ENCODE measurements at regions not wholly inside any gene's neighbourhood (a gene's known extent, or its start where the extent isn't known, plus 50 kb on each side); places are given as distances from the start of the nearest gene placed in this dataset.

DNA sequence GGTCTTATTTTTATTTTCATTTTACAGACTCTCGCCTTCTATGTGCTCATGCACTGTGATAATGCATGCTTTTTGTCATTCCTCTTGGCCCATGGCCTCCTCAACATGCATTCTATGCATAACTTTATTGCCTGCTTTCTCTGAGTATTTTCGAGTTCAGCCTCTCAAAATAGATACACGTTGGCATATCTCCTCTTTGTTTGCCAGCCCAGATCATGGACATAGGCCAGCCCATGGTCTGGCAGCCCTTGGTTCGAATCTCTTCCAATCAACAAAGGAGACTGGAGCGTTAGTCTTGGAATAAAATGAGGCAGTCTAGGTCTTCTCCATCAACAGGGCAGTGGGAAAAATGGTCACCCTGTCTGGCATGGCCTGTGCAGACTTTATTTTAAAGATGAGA lies 279.5 kb upstream of the ADAMTS16 start:
- DNase-seq: no peak

DNA sequence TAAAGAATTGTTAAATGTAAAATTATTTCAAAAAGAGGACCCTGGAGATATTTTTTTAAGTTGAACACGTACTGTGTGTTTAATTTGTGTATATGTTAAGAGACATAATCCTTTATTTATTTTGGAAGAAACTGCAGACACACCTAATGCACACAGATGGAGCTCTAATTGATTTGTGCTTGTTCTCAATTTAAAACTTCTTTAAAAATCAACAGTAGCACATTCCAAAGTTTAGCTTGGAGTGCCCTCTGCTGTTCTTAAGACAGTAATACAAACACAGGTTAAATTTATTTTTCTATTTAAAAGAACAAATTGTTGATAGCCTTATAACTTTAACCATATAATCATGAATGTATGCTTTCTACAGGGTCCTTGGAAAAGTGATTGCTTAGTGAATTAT lies 277.6 kb upstream of the ADAMTS16 start:
- peak; percentile 63 for DNase-seq

DNA sequence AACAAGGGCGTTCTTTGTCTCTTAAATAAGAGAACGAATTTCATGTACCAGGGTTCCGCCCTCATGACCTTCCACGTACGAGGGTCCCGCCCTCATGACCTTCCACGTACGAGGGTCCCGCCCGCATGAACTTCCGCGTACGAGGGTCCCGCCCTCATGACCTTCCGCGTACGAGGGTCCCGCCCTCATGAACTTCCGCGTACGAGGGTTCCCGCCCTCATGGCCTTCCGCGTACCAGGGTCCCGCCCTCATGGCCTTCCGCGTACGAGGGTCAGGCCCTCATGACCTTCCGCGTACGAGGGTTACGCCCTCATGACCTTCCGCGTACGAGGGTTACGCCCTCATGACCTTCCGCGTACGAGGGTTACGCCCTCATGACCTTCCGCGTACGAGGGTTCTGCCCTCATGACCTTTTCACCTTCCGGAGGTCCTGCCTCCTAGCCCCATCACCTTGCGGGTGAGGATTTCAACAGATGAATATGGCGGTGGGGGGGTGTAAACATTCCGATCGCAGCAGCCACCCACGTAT lies 273.9 kb upstream of the ADAMTS16 start:
- no peak for DNase-seq

GRCh38 chr5:4866817-4867216 lies 273.3 kb upstream of the ADAMTS16 start:
- DNase-seq: no peak

DNA sequence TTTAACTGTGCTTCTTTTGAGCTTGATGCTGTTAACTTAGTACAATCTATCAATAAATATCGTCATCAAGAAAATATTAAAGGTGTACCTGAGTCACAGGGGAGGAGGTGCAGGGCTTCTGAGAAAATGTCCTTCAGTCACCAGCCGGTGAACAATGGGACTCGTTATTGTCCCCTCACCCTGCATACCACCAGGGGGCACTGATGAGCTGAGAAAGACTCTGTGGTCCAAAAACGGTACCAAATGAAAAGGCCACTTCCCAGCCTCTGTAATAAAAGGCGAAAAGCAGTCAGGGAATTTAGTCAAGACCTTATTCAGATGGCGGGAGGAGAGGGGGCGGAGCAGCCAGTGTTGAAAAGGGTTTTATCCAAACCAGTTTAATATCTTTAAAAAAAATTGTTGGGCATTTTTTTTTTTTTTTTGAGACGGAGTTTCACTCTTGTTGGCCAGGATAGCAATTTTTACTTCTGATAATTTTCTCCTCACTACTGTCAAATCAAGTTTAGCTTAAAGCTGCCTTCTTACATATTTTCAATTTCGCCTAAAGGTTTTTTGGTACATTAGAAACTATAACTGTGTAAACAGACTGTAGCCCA lies 271.9 kb upstream of the ADAMTS16 start:
- DNase-seq: peak; percentile 58

- no peak for DNase-seq
Measured at GRCh38 chr5:4873652-4874051, 266.5 kb upstream of the ADAMTS16 start.

- DNase-seq: no peak
Measured at GRCh38 chr5:4874097-4874496, 266.0 kb upstream of the ADAMTS16 start.

DNA sequence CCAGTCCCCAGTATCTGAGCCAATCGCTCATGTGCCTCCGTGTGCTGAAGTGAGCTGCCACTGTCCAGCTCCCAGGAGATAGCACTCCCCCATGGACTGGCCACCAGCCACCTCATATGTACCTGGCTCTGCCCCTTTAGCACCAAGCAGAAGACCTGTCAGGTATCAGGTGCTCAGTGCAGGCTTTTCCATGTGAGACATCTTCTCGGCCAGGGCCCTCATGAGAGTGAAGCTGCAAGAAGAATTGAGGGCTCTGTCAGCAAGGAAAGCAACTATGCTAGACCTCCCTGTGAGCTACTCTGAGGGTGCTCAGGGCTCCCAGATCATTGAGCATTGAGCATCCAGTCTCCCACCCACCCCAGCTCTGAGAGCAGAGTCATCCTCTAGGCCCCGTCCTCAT lies 264.2 kb upstream of the ADAMTS16 start:
- DNase-seq: no peak

DNA sequence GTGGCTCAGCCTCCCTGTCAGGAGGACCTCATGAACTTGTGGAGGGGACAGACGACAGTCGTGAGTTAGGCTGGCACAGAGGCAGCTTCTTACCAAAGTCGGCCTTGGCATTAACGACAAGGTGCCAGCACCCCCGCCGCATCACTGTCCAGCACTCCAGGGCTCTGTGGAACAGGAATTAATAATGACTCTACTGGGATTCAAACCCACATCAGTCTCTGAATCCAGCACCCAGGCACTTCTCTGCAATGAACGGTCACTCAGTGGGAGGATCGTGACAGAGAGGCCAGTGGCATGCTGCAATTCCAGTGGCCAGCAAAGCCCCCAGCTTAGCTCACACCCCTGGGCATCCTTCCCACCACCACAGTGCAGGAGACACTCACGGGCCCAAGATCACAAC lies 263.3 kb upstream of the ADAMTS16 start:
- no peak for DNase-seq

- no peak for DNase-seq
Measured at GRCh38 chr5:4877579-4877978, 262.6 kb upstream of the ADAMTS16 start.

- DNase-seq: no peak
Measured at GRCh38 chr5:4879075-4879474, 261.1 kb upstream of the ADAMTS16 start.

DNA sequence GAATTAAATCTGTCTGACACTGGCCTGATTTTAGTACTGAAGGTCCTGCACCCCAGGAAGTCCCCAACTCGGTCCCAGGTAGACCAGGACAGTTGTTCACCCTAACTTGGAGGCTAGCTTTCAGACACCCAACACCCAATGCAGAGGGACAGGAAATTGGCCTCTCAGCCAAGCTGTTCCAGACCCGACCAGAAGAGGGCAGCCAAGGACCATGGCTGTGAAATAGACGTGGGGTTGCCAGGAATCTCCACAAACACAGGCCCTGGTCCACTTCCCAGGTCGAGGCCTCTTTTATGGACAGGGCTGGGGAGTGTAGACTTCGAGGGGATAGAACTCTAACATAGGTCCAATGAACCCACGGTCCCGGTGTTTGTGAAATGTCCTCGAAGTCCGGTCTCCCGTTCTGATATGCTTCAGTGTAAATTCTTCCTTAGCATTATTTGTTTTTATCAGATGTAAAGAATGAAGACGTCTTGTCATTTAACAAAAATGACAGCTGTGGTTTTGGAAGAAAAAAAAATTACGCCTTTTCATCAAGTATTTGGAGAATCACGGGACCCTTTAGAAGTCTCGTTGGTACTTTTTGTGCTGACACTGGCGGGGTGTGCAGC lies 260.3 kb upstream of the ADAMTS16 start:
- peak; percentile 62 for DNase-seq

DNA sequence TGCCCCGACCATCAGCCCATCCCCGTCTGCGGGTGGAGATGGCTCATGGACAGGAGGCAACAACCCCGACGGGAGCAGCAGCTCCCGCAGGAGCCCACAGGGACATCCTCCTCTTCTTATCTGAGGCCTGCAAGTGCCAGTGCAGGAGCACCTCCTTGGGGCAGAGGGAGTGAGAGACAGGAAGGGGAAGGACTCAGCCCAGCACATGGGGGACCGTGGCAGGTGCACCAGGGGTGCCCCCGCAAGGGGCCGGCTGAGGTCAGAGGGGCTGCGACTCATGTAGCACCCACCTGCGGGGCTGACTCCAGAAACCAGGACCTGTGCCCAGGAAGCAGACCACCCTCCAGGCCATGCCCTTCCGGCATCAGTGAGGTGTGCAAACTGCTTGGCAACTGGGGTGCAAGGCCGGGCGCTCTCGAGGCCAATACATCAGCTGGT lies 259.8 kb upstream of the ADAMTS16 start:
- no peak for DNase-seq

GRCh38 chr5:4881366-4882002 lies 258.6 kb upstream of the ADAMTS16 start:
- no peak for DNase-seq

- no peak for DNase-seq
Measured at GRCh38 chr5:4882186-4882585, 257.9 kb upstream of the ADAMTS16 start.

GRCh38 chr5:4883360-4883759 lies 256.8 kb upstream of the ADAMTS16 start:
- no peak for DNase-seq

GRCh38 chr5:4893063-4893744 lies 246.9 kb upstream of the ADAMTS16 start:
- DNase-seq: no peak

DNA sequence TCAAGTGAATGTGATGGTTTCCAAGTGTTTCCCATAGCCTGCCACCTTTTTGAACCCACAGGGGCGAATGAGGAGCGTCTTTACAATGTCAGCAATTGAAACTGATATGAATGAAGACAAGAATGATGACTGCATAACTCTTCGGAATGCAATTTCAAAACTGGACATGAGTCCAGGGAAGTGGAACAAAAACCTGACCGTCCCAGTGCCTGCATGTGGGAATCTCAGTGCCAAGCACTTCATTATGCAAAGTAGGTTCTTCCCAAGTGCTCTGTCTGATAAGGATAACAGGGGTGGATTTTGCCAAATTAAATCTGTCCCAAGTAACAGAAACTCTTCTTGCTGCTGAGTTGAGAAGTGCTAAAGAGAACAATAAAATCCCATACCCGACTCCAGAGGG lies 243.8 kb upstream of the ADAMTS16 start:
- DNase-seq: no peak

- no peak for DNase-seq
Measured at GRCh38 chr5:4901305-4901811, 238.8 kb upstream of the ADAMTS16 start.

GRCh38 chr5:4901924-4902323 lies 238.2 kb upstream of the ADAMTS16 start:
- no peak for DNase-seq

DNA sequence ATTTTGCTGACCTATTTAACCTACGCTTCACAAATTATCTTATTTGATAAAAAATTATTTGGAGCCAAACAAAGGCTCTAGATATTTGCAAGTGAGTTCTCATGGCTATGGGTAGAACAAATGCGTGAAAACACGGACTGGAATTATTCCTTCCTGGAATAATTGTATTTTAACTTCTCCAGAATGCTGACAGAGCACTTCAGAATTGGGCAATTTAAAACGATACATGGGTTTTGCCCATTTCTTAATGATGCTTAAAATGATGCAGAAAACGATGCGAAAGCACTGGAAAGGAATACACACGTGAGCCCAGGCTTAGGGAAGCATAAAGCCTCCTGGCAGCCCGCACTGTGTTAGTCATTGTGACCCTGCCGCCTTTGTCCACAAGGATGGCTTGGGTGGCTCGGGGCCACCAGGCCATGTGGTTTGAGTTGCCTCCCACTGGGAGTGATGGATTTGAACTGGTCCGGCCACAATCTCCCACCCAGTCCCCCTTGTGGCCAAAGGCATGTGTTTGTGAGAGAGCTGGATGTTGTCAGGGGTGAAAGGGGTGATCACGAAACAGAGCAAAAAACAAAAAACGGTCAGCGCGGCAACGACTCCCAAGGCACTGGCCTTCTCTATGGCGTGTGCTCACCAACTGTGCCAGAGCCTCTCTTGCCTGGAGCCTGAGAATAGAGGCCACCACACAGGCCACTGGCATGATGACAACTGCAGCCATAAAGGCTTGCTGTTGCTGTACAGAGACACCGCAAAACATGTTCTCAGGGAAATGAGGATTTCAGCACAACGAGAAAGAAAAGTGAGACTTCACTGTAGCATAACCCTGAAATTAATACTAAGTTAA lies 234.2 kb upstream of the ADAMTS16 start:
- DNase-seq: no peak

DNA sequence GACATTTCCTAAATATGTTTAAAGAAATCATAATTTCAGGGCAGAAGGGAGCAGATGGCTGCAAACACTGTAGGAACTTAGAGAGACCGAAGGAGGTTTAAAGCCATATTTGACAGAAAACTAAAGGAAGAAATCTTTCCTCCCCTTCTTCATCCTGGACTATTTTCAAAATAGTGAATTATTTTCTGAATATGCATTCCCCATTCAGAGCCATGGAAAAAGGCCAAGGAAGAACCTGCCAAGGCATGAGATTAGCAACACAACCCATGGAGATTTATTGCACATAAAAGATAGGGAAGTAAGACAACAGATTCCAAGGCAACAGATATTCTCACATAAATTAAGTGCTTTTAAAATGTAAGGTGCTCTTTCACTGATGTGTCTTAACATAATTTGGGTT lies 233.3 kb upstream of the ADAMTS16 start:
- no peak for DNase-seq
